ENCODE measurements at regions not wholly inside any gene's neighbourhood (a gene's known extent, or its start where the extent isn't known, plus 50 kb on each side); places are given as distances from the start of the nearest gene placed in this dataset.

- no peaks in the 10 kb centered on the region for H3K9me3 Mint-ChIP-seq
- Histone ChIP-seq H3K79me2 (ENCODE audit: insufficient read depth, low read length) (no peaks in the 10 kb centered on the region), H3K9me3 (ENCODE audit: control insufficient read depth, low read depth, low read length) (no peaks in the 10 kb centered on the region), H3K18ac (ENCODE audit: insufficient read length, low read depth, low read length) (no peak overlapping the region), H2BK15ac (ENCODE audit: low read depth, low read length) (no peak overlapping the region), H3K23me2 (ENCODE audit: insufficient read length, low read depth, low read length, poor library complexity, severe bottlenecking) (no peaks in the 10 kb centered on the region), H3K27ac (ENCODE audit: insufficient read length, low read depth, low read length) (no peak overlapping the region), H3K14ac (ENCODE audit: insufficient read depth, low read length) (no peak overlapping the region), H4K91ac (ENCODE audit: insufficient read length, low read depth, low read length) (no peak overlapping the region), H3K9ac (ENCODE audit: extremely low read depth, insufficient read length, low read length) (no peak overlapping the region), H2BK20ac (ENCODE audit: low read depth, low read length, poor library complexity, severe bottlenecking) (no peak overlapping the region), H2BK120ac (ENCODE audit: low read depth, low read length, poor library complexity, severe bottlenecking) (no peak overlapping the region), H4K5ac (ENCODE audit: insufficient read length, low read depth, low read length) (no peak overlapping the region), H3K23ac (ENCODE audit: insufficient read length, low read depth, low read length) (no peak overlapping the region), H3K79me1 (ENCODE audit: insufficient read depth, low read depth, low read length, poor library complexity, severe bottlenecking) (no peaks in the 10 kb centered on the region), H2BK5ac (ENCODE audit: insufficient read length, low read length) (no peak overlapping the region), H2BK12ac (ENCODE audit: insufficient read length, low read depth, low read length) (no peak overlapping the region), H2AK5ac (ENCODE audit: insufficient read length, low read length) (no peak overlapping the region), H4K20me1 (ENCODE audit: control insufficient read depth, insufficient read depth, insufficient read length) (no peaks in the 10 kb centered on the region), H3T11ph (ENCODE audit: low read length) (no peak overlapping the region), H2AFZ (ENCODE audit: low read length) (no peak overlapping the region), H3K4ac (ENCODE audit: low read depth, low read length) (no peak overlapping the region), H3K27me3 (ENCODE audit: insufficient read depth, low read length) (no peaks in the 10 kb centered on the region), H4K8ac (replicated peaks; ENCODE audit: insufficient read length, low read depth, low read length) (no peak overlapping the region), H3K56ac (ENCODE audit: insufficient read length, low read depth, low read length) (no peak overlapping the region), H3K4me1 (ENCODE audit: insufficient read depth, low read length) (no peaks in the 10 kb centered on the region), H3K4me2 (ENCODE audit: insufficient read depth, insufficient read length, low read length) (no peak overlapping the region)
- DNase-seq = no peak
- no peaks in the 10 kb centered on the region for H3K4me1 Mint-ChIP-seq
- H3K27ac Mint-ChIP-seq = no peak overlapping the region
- H3K27me3 Mint-ChIP-seq (ENCODE audit: low read depth) = no peaks in the 10 kb centered on the region
- TF ChIP-seq CTCF (conservative IDR thresholded peaks at IDR 0.05) = no peak
- H3K4me3 Mint-ChIP-seq = no peak overlapping the region
- no peaks in the 10 kb centered on the region for H3K36me3 Mint-ChIP-seq (ENCODE audit: insufficient read depth in 1 of 3, low read depth in 3 of 3)
These were observed 103.4 kb downstream of the CNTN3 start for GRCh38 chr3:74511078-74511477.

Measured in H9 (cell line).